ENCODE measurements at regions not wholly inside any gene's neighbourhood (a gene's known extent, or its start where the extent isn't known, plus 50 kb on each side); places are given as distances from the start of the nearest gene placed in this dataset.

GRCh38 chr5:73355108-73355507 lies 93.5 kb downstream of the FOXD1 start:
- H3K4me1 ChIP-seq (ENCODE audit: control insufficient read depth, insufficient read depth, low read length): no peaks in the 10 kb centered on the region
- no CpG with 5 or more reads among the region's 1 CpG for WGBS (ENCODE audit: insufficient coverage)
- intact Hi-C loops (cut with micrococcal nuclease): no loop called here
- H3K4me3 Mint-ChIP-seq: no peak overlapping the region
- no peaks in the 10 kb centered on the region for H3K36me3 ChIP-seq (ENCODE audit: control insufficient read depth, insufficient read depth, low read length)
- DNase-seq: no peak
- peaks cover 6 to 8% of the 10 kb centered on the region in 2 donors for H3K9me3 Mint-ChIP-seq
- H3K27me3 ChIP-seq (ENCODE audit: control insufficient read depth, insufficient read depth, low read length): no peaks in the 10 kb centered on the region
- H3K27ac ChIP-seq (ENCODE audit: low read length): no peak overlapping the region
- no peak for TF ChIP-seq CTCF (IDR thresholded peaks at IDR 0.05)
- peaks cover 19 to 32% of the 10 kb centered on the region in 2 donors for H3K27me3 Mint-ChIP-seq (ENCODE audit: low read depth in 2 of 2)
- H3K9me3 ChIP-seq (ENCODE audit: control insufficient read depth, insufficient read depth, low read length): no peaks in the 10 kb centered on the region
- no peak for ATAC-seq
- H3K27ac Mint-ChIP-seq: no peak overlapping the region
- no peaks in the 10 kb centered on the region for H3K4me1 Mint-ChIP-seq
- peaks cover 10% of the 10 kb centered on the region for H3K36me3 Mint-ChIP-seq
- H3K4me3 ChIP-seq (ENCODE audit: low read length): no peak overlapping the region

- intact Hi-C loops (cut with micrococcal nuclease): no loop called here
- Mint-ChIP-seq H3K36me3 (peaks cover 17% of the 10 kb centered on the region), H3K4me3 (no peak overlapping the region), H3K27ac (no peak overlapping the region), H3K4me1 (no peaks in the 10 kb centered on the region), H3K9me3 (peaks cover 6 to 10% of the 10 kb centered on the region in 2 donors), H3K27me3 (ENCODE audit: low read depth in 2 of 2) (peaks cover 17 to 39% of the 10 kb centered on the region in 2 donors)
- no peak for TF ChIP-seq CTCF (IDR thresholded peaks at IDR 0.05)
- DNase-seq (no peak), ATAC-seq (no peak)
- H3K4me1 ChIP-seq (ENCODE audit: control insufficient read depth, insufficient read depth, low read length): no peaks in the 10 kb centered on the region
- WGBS (ENCODE audit: insufficient coverage): 82% methylated on average over 2 of the region's 2 CpGs
- no peak overlapping the region for H3K4me3 ChIP-seq (ENCODE audit: low read length)
- H3K36me3 ChIP-seq (ENCODE audit: control insufficient read depth, insufficient read depth, low read length): no peaks in the 10 kb centered on the region
- no peaks in the 10 kb centered on the region for H3K9me3 ChIP-seq (ENCODE audit: control insufficient read depth, insufficient read depth, low read length)
- H3K27ac ChIP-seq (ENCODE audit: low read length): no peak overlapping the region
- H3K27me3 ChIP-seq (ENCODE audit: control insufficient read depth, insufficient read depth, low read length): no peaks in the 10 kb centered on the region
These were observed 94.2 kb downstream of the FOXD1 start for GRCh38 chr5:73354406-73354805.

GRCh38 chr5:73352649-73353230 lies 95.8 kb downstream of the FOXD1 start:
- Mint-ChIP-seq H3K4me3 (no peak overlapping the region), H3K36me3 (peaks cover 18% of the 10 kb centered on the region), H3K4me1 (no peaks in the 10 kb centered on the region), H3K27me3 (ENCODE audit: low read depth in 2 of 2) (peaks cover 14 to 43% of the 10 kb centered on the region in 2 donors), H3K27ac (no peak overlapping the region), H3K9me3 (peaks cover 6 to 7% of the 10 kb centered on the region in 2 donors)
- peaks cover 6% of the 10 kb centered on the region for H3K9me3 ChIP-seq (ENCODE audit: control insufficient read depth, insufficient read depth, low read length)
- ATAC-seq: no peak
- intact Hi-C loops (cut with micrococcal nuclease): no loop called here
- no peak for TF ChIP-seq CTCF (IDR thresholded peaks at IDR 0.05)
- DNase-seq: no peak
- H3K4me3 ChIP-seq (ENCODE audit: low read length): no peak overlapping the region
- no peaks in the 10 kb centered on the region for H3K36me3 ChIP-seq (ENCODE audit: control insufficient read depth, insufficient read depth, low read length)
- H3K27ac ChIP-seq (ENCODE audit: low read length): no peak overlapping the region
- no peaks in the 10 kb centered on the region for H3K4me1 ChIP-seq (ENCODE audit: control insufficient read depth, insufficient read depth, low read length)
- no peaks in the 10 kb centered on the region for H3K27me3 ChIP-seq (ENCODE audit: control insufficient read depth, insufficient read depth, low read length)

- Histone ChIP-seq H3K9me3 (ENCODE audit: control insufficient read depth, insufficient read depth, low read length) (peaks cover 6% of the 10 kb centered on the region), H3K36me3 (ENCODE audit: control insufficient read depth, insufficient read depth, low read length) (no peaks in the 10 kb centered on the region), H3K27me3 (ENCODE audit: control insufficient read depth, insufficient read depth, low read length) (no peaks in the 10 kb centered on the region), H3K27ac (ENCODE audit: low read length) (no peak overlapping the region), H3K4me1 (ENCODE audit: control insufficient read depth, insufficient read depth, low read length) (no peaks in the 10 kb centered on the region), H3K4me3 (ENCODE audit: low read length) (no peak overlapping the region)
- H3K36me3 Mint-ChIP-seq: peaks cover 22% of the 10 kb centered on the region
- TF ChIP-seq CTCF (IDR thresholded peaks at IDR 0.05): no peak
- no peak overlapping the region for H3K27ac Mint-ChIP-seq
- H3K4me3 Mint-ChIP-seq: no peak overlapping the region
- H3K9me3 Mint-ChIP-seq: peaks cover 6 to 7% of the 10 kb centered on the region in 2 donors
- intact Hi-C loops (cut with micrococcal nuclease): no loop called here
- DNase-seq: no peak
- ATAC-seq: no peak
- peaks cover 13 to 38% of the 10 kb centered on the region in 2 donors for H3K27me3 Mint-ChIP-seq (ENCODE audit: low read depth in 2 of 2)
- 88% methylated on average over 1 of the region's 1 CpG for WGBS (ENCODE audit: insufficient coverage)
- H3K4me1 Mint-ChIP-seq: no peaks in the 10 kb centered on the region
These were observed 96.3 kb downstream of the FOXD1 start for GRCh38 chr5:73352243-73352642.
